ENCODE measurements at regions not wholly inside any gene's neighbourhood (a gene's known extent, or its start where the extent isn't known, plus 50 kb on each side); places are given as distances from the start of the nearest gene placed in this dataset.

- no peak overlapping the region for H3K4me3 Mint-ChIP-seq (ENCODE audit: unreplicated experiment)
Observed at GRCh38 chr18:53907921-53908320, 316.5 kb downstream of the MBD2 start.

GRCh38 chr18:53906681-53907080 lies 317.8 kb downstream of the MBD2 start:
- Mint-ChIP-seq H3K4me3 (ENCODE audit: unreplicated experiment) (no peak overlapping the region), H3K4me1 (ENCODE audit: unreplicated experiment) (peaks cover 5% of the 10 kb centered on the region), H3K36me3 (ENCODE audit: low read depth, unreplicated experiment) (no peaks in the 10 kb centered on the region), H3K27ac (ENCODE audit: unreplicated experiment) (no peak overlapping the region), H3K27me3 (ENCODE audit: unreplicated experiment) (peaks cover 4% of the 10 kb centered on the region), H3K9me3 (ENCODE audit: unreplicated experiment) (no peaks in the 10 kb centered on the region)
- no peak for DNase-seq (ENCODE audit: low spot score)
- no peak for TF ChIP-seq CTCF (IDR thresholded peaks at IDR 0.05; ENCODE audit: unreplicated experiment)

More at GRCh38 chr18:53907921-53908320, 316.5 kb downstream of the MBD2 start:
- H3K9me3 Mint-ChIP-seq (ENCODE audit: unreplicated experiment) = no peaks in the 10 kb centered on the region
- no peak for DNase-seq (ENCODE audit: low spot score)
- H3K36me3 Mint-ChIP-seq (ENCODE audit: low read depth, unreplicated experiment) = no peaks in the 10 kb centered on the region
- H3K27ac Mint-ChIP-seq (ENCODE audit: unreplicated experiment) = no peak overlapping the region
- peaks cover 5% of the 10 kb centered on the region for H3K4me1 Mint-ChIP-seq (ENCODE audit: unreplicated experiment)
- no peak for TF ChIP-seq CTCF (IDR thresholded peaks at IDR 0.05; ENCODE audit: unreplicated experiment)
- H3K27me3 Mint-ChIP-seq (ENCODE audit: unreplicated experiment) = peaks cover 4% of the 10 kb centered on the region

DNA sequence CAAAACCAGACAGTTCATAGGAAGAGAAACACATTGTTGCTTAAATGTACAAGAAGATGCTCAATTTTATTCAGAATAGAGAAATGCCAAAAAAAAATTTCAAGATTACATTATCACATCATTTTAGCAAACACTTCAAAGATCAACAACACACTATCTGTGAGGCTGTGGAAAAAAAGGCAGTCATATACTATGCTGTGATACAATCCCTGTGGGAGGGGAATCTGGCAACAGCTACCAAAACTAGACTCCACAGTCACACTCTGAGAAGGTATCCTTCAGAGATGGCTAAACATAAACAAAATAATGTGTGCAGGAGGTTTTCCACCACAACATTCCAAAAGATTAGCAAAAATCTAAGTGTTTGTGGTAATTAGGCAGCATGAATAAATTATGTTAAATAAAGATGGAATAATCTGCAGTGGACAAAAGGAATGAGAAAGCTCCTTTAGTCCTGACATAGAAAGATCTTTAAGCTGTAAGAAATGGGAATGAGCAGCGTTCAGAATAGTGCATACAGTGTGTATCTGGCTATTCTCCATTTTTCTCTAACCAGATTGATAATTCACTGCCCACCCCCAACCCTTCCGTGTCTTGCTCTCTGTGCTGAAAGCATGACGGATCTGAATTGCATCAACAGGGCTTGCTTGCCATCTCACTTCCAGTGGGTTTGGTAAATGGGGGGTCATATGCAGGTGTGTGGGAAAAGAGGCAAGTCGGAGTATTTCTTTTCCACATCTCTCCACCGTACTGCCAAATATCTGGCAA lies 329.6 kb downstream of the MBD2 start:
- Mint-ChIP-seq H3K4me1 (ENCODE audit: unreplicated experiment) (peaks cover 19% of the 10 kb centered on the region), H3K27me3 (ENCODE audit: unreplicated experiment) (peaks cover 3% of the 10 kb centered on the region), H3K4me3 (ENCODE audit: unreplicated experiment) (no peak overlapping the region), H3K27ac (ENCODE audit: unreplicated experiment) (no peak overlapping the region), H3K36me3 (ENCODE audit: low read depth, unreplicated experiment) (no peaks in the 10 kb centered on the region), H3K9me3 (ENCODE audit: unreplicated experiment) (no peaks in the 10 kb centered on the region)
- no peak for TF ChIP-seq CTCF (IDR thresholded peaks at IDR 0.05; ENCODE audit: unreplicated experiment)
- no peak for DNase-seq (ENCODE audit: low spot score)

- Mint-ChIP-seq H3K36me3 (ENCODE audit: low read depth, unreplicated experiment) (no peaks in the 10 kb centered on the region), H3K27me3 (ENCODE audit: unreplicated experiment) (no peaks in the 10 kb centered on the region), H3K4me3 (ENCODE audit: unreplicated experiment) (no peak overlapping the region), H3K27ac (ENCODE audit: unreplicated experiment) (no peak overlapping the region), H3K9me3 (ENCODE audit: unreplicated experiment) (no peaks in the 10 kb centered on the region), H3K4me1 (ENCODE audit: unreplicated experiment) (peaks cover 13% of the 10 kb centered on the region)
- TF ChIP-seq CTCF (IDR thresholded peaks at IDR 0.05; ENCODE audit: unreplicated experiment) = no peak
- DNase-seq (ENCODE audit: low spot score) = no peak
Observed at GRCh38 chr18:53887447-53887846, 337.0 kb downstream of the MBD2 start.

- no peaks in the 10 kb centered on the region for H3K9me3 Mint-ChIP-seq (ENCODE audit: unreplicated experiment)
Observed at GRCh38 chr18:53886058-53886457, 338.4 kb downstream of the MBD2 start.

More at GRCh38 chr18:53886058-53886457, 338.4 kb downstream of the MBD2 start:
- DNase-seq (ENCODE audit: low spot score) = no peak
- peaks cover 5% of the 10 kb centered on the region for H3K4me1 Mint-ChIP-seq (ENCODE audit: unreplicated experiment)
- H3K36me3 Mint-ChIP-seq (ENCODE audit: low read depth, unreplicated experiment) = no peaks in the 10 kb centered on the region
- no peak overlapping the region for H3K4me3 Mint-ChIP-seq (ENCODE audit: unreplicated experiment)
- H3K27ac Mint-ChIP-seq (ENCODE audit: unreplicated experiment) = no peak overlapping the region
- no peaks in the 10 kb centered on the region for H3K27me3 Mint-ChIP-seq (ENCODE audit: unreplicated experiment)
- no peak for TF ChIP-seq CTCF (IDR thresholded peaks at IDR 0.05; ENCODE audit: unreplicated experiment)

Data from endothelial cell (in vitro differentiated cells).